ENCODE measurements at regions not wholly inside any gene's neighbourhood (a gene's known extent, or its start where the extent isn't known, plus 50 kb on each side); places are given as distances from the start of the nearest gene placed in this dataset.

- ChIA-PET CTCF (no interaction called here), POLR2A (no interaction called here)
Observed at GRCh38 chr1:5513179-5513578, 479.0 kb downstream of the NPHP4 start.

GRCh38 chr1:5511381-5512097 lies 480.7 kb downstream of the NPHP4 start:
- ChIA-PET CTCF (interaction anchor here (5.1 kb wide), 1 partner anchor 234 kb away, joined by 38 read pairs; no protein-coding TSS in a partner anchor), POLR2A (no interaction called here)

DNA sequence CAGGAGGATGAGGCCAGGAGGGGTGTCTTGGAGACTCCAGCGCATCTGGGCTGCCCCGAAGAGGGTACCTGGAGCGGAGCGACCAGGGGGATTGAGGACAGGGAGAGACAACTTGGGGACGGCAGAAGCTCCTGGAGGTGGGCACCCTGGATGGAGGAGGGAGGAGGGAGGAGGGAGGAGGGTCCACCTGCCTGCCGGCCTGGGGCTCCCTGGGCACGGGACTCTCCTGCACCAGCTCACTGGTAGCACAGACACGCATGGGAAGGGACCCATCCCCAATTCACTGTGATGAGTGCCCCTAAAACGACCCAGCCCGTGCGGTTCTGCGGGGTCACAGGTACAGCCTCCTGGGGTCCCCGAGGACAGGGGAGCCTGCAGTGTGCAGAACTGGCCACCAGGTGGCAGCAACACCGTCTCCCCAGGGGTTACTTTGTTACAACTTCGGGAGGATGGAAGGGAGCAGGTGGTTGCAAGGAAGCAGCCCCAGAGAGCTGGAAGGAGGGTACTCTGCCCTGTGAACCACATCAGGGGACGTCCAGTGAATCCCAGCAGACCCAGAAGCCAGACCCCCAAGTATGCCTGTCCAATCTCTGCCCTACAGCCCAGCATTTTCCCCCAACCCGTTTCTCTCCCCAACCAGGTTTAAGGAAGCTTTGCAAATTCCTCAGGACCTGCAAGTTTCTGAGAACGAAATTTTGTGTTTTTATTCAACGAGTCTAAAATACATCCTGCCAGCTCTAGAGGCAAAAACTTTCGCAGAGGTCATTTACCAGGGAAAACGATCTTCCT lies 482.4 kb downstream of the NPHP4 start:
- CTCF ChIA-PET: interaction anchor here (1.0 to 5.1 kb wide), 5 partner anchors 14 to 466 kb away, joined by 4 to 38 read pairs (median 4); no protein-coding TSS in a partner anchor
- POLR2A ChIA-PET: no interaction called here

GRCh38 chr1:5508669-5509330 lies 483.4 kb downstream of the NPHP4 start:
- CTCF ChIA-PET: interaction anchor here (1.6 to 5.1 kb wide), 2 partner anchors 13 to 237 kb away, joined by 4 to 38 read pairs; no protein-coding TSS in a partner anchor
- POLR2A ChIA-PET: no interaction called here

DNA sequence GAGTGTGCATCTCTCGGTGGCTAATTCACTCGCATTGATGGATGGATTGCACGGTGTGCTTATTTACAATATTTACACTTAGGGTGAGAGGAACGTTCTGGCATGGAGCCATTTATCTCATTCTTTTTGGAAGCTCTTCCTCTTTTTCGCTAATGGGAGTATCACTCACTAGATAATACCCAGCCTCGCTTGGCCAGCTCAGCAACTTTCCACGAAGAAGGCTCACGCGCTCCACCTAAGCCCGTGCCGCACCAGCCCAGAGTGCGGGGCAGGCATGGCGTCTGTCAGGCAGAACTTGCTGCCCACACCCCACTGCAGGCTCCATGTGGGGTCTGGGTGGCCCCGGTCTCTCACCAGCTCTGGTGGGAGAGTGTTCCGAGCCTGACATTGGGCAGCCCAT lies 484.9 kb downstream of the NPHP4 start:
- CTCF ChIA-PET: interaction anchor here (1.0 kb wide), 1 partner anchor 468 kb away, joined by 4 read pairs; no protein-coding TSS in a partner anchor
- POLR2A ChIA-PET: no interaction called here

- CTCF ChIA-PET: no interaction called here
- POLR2A ChIA-PET: no interaction called here
Observed at GRCh38 chr1:5506634-5507033, 485.6 kb downstream of the NPHP4 start.

- CTCF ChIA-PET: no interaction called here
Observed at GRCh38 chr1:5505944-5506343, 486.3 kb downstream of the NPHP4 start.

DNA sequence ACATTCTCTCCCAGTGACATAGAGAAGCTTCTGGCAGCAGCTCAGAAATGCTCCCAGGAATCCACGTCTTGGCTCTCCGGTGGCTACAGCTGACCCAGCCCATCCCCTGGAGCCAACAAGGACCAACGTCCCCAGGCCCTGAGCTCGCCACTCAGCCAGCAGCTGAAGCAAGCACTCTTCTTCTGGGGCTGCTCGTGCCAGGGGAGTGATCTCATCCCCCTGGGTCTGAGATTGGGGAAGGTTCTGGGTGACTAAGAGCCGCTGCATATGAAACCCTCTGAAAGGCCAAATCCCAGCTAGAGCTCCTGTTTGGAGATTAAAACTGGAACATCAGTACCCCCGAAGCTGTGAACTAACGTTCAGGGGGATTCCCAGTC lies 487.9 kb downstream of the NPHP4 start:
- ChIA-PET POLR2A (no interaction called here), CTCF (interaction anchor here (1.7 kb wide), 1 partner anchor 11 kb away, joined by 6 read pairs; no protein-coding TSS in a partner anchor)

More at GRCh38 chr1:5505944-5506343, 486.3 kb downstream of the NPHP4 start:
- POLR2A ChIA-PET: no interaction called here

DNA sequence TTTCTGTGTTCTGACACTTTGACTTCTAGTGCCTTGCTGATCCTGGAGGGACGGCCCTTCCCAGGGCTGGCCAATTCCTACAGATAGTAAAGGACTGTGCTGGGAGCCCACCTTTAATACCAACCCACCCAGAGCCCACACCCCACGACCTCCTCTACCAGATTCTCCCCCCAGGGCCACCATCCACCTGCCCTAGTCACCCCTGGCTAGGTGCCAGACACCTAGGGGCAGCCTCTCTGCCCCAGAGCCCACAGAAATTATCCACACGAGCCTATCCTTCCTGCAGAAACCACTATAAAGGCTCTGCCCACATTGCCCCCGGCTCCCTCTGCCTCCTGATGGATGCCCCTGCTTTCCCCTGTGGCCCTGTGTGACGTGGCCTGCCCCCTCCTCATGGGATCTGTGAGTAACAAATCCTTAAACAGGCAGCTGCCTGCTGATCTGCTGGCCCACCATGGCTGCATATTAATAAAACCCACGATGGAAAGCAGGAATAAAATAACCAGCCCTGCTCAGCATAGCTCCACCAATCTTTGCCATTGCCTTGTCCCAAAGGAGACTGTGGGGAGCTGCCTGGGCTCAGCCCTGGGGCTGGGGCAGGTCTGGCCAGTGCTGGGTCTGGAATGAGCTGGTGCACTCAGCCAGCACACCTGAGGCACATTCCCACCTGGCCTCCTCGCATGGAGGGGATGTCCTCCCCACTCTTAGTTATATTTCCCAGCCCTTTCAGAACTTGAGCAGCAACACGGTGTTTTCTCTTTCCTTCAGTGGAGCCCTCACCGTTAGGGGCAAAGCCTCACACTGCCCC lies 488.5 kb downstream of the NPHP4 start:
- ChIA-PET CTCF (interaction anchor here (1.7 kb wide), 1 partner anchor 11 kb away, joined by 6 read pairs; no protein-coding TSS in a partner anchor), POLR2A (no interaction called here)

- CTCF ChIA-PET: no interaction called here
- POLR2A ChIA-PET: no interaction called here
Observed at GRCh38 chr1:5502311-5503194, 489.7 kb downstream of the NPHP4 start.

- ChIA-PET POLR2A (interaction anchor here (0.6 kb wide), 1 partner anchor 71 kb away, joined by 3 read pairs; no protein-coding TSS in a partner anchor), CTCF (interaction anchor here (1.5 kb wide), 1 partner anchor 13 kb away, joined by 4 read pairs; no protein-coding TSS in a partner anchor)
Observed at GRCh38 chr1:5501206-5501930, 490.9 kb downstream of the NPHP4 start.

DNA sequence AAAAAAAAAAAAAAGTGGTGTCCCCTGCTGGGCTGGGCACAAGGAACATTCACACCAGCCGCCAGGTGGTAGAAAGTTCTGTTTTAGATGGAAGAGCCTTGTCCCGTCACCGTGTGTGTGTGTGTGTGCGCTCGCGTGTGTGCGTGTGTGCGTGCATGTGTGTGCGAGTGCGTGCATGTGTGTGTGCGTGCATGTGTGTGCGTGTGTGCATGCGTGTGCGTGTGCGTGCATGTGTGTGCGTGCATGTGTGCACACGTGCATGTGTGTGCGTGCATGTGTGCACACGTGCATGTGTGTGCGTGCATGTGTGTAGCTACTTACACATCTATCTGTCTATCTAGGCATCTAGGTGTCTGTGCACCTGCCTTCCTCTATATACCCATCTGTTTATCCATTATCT lies 491.7 kb downstream of the NPHP4 start:
- POLR2A ChIA-PET: interaction anchor here (0.6 kb wide), 1 partner anchor 70 kb away, joined by 3 read pairs; no protein-coding TSS in a partner anchor

DNA sequence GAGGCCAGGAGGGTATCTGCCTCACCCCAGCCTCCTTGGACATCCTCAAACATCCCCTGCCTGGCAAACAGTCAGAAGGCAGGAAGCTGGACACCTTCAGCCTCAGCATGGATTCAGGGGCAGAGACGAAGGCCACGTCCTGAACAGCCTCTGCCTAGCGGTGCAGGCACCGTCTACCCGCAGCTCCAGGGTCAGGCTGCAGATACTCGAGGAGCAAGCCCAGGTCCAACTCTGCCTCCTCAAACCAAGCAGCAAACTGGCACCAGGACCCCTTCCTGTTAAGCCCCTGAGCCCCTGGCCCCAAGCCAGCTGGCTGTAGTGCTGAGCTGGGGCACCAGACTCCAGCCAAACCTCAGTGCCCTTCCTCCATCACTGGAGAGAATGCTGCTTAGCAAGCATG lies 494.7 kb downstream of the NPHP4 start:
- ChIA-PET POLR2A (no interaction called here), CTCF (no interaction called here)

More for the DNA sequence above, 491.7 kb downstream of the NPHP4 start:
- CTCF ChIA-PET: interaction anchor here (1.5 kb wide), 1 partner anchor 14 kb away, joined by 4 read pairs; no protein-coding TSS in a partner anchor

DNA sequence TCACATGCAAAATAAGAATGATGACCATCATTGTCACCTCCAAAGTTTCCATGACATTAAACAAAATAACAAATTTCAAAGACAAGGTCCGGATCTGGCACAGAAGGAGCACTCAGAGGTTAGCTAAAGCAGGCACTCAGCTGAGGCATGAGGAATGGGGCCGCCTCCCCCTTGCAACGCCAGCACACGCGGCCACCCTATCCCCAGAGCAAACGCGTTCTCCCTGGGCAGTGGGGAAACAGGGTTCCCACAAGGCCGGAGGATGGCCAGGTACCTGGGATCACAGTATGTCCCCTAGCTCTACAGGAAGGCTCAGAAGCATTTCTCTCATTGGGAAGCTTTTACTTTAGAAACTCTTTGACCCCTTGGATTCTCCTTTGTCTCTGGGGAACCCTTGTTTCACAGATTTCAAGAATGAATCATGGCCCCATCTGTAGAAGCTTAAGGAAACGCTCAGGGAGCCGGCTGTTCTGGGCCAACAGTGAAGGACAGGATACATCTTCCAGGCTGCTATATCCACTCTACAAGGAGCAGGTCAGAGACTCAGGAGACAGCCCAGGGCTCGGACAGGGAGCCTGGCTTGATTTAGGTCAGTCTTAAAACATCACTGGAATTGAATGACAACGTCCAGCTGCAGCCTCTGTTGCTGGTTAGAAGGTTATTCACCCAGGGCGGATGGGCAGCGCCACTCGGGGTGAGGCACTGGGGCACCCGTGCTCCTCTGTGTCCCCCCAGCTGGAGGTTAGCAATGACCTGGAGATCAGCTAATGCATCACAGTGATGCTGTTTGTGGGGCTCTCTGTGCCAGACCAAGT lies 496.4 kb downstream of the NPHP4 start:
- CTCF ChIA-PET: interaction anchor here (1.3 kb wide), 1 partner anchor 14 kb away, joined by 4 read pairs; no protein-coding TSS in a partner anchor
- POLR2A ChIA-PET: no interaction called here

DNA sequence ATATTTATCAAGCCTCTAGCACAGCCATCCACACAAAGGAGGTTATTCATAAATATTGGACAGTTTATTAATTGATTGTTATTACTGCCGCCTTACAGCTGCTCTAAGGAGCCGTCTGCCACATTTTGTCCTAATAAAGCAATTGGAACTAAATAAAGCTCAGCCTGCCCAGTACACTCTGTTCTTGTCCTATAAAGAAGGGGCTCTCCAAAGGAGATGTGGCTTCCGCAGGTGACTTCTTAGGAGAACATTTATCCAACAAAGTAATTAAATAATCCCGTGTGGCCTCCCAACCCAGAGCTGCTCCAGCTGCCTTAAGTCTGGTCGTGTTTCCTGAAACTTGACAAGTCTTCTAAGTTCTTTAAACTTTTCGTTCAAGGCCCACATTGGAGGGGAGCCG lies 497.7 kb downstream of the NPHP4 start:
- ChIA-PET POLR2A (no interaction called here), CTCF (no interaction called here)

DNA sequence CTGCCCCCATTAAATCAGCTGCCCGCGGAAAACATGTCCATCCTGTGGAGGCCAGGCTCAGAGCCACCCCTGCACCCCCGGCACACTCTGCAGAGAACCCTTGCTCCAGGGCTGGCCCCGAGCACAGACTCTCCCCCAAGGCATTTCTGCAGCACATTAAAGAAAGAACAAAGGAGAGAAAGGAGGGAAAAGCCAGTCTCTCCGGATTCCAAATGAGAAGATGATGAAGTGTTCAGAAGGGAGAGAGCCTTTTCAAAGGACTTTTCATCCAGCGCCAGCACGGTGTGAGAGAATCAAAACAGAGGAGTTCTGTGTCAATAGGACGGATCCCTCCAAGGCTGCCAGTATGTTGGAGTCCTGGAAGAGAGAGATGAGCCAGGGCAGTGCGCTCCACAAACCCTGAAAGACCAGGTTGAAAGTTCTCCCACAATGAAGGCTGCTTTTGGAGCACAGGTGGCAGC lies 498.3 kb downstream of the NPHP4 start:
- ChIA-PET POLR2A (no interaction called here), CTCF (no interaction called here)

- CTCF ChIA-PET: no interaction called here
Observed at GRCh38 chr1:5493275-5493674, 498.9 kb downstream of the NPHP4 start.

More at GRCh38 chr1:5493275-5493674, 498.9 kb downstream of the NPHP4 start:
- POLR2A ChIA-PET: no interaction called here

All from activated CD8-positive, alpha-beta memory T cell treated with anti-CD3 and anti-CD28 coated beads for 36 hours (primary cell).